Hematopoietic multipotent progenitor cell (in vitro differentiated cells): ENCODE measurements at regions not wholly inside any gene's neighbourhood (a gene's known extent, or its start where the extent isn't known, plus 50 kb on each side); places are given as distances from the start of the nearest gene placed in this dataset.

Experiments used
- DNase-seq, 3 donors: peaks; one replicate each; pipeline ENCODE4 v3.0.0-alpha.2; 2011 to 2015; ENCODE audit warnings: low read depth in 2 of 3, low spot score in 2 of 3

DNA sequence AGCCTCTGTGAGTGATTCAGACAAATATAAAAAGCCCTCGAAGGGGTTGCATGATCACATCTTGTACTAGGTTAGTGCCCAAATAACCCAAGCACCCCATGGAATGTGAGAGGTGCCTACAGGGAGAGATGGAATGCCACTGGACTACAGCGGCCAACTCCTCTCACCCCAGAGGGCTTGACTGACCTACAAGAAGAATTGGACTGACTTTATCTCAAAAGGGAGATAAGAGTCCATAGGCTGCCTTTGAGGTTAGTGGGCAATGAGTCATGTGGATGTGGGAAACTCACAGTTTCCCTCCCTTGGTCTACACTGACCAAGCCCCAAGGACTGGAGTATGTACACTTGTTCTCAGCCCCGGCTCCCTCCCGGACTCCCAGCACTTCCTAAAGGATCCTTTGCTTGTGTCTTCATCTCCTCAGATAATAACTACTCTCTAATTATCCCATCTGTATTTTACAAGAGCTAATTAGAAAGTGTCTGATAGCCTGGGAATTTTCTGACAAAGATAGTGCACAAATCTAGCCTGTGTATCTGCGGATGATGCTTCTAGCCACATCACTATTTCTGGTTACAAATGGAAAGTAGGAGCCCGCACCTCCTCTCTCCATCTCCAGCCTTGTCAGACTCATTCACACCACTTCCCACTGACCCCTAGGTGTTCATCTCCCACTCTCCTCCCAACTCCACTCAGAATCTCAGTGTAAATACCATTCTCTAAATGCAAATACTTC is 547.8 kb upstream of the TBL1XR1 start:
- DNase-seq, result no peak

GRCh38 chr3:177745607-177746005 is 548.3 kb upstream of the TBL1XR1 start:
- DNase-seq, result no peak

DNA sequence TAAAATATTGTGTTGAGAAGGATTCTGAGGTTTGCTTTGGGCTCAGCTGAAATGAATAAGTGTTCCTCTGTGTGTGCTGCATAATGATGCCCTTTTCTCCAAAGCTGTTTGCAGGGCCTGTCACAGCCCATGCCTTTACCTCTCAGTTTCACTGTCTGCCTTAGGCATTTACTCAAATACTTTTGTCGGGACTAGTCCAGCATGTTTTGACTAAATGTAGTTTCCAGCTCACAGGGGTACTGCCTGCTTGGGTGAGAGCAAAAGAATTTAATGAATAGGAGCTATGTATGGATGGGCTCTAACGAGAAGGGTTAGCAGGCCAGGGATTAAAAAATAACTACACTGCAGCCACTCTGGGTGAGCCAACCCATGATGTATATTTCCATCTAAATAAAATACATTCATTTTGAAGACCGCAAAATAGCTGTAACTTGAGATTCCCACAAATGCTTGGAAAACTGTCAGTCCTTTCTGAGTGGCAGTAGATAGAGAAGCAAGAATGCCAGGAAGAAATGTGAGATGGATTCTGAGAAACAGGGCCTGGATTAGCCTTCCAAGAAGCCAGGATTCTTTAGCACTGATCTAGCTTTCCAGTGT is 549.2 kb upstream of the TBL1XR1 start:
- no peak for DNase-seq

DNA sequence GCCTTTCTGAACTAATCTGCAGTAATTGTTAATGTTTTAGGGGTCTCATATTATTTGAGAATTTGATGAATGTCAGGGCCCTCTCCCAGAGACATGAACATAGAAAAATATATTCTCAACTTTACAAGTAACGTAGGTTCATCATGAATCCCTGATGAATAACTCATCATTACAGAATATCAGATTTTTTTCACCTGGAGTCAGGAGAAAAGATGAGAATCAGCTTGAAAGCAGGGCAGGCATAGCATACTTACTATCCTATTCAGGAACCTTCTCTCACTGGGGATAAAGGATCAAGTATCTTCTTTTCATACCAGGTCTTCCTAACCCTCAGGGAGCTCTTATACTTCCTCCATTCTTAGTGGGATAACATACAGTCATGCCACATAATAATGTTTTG is 552.6 kb upstream of the TBL1XR1 start:
- DNase-seq, result no peak

- DNase-seq, result no peak
Observed at GRCh38 chr3:177750436-177750835, 553.2 kb upstream of the TBL1XR1 start.

DNA sequence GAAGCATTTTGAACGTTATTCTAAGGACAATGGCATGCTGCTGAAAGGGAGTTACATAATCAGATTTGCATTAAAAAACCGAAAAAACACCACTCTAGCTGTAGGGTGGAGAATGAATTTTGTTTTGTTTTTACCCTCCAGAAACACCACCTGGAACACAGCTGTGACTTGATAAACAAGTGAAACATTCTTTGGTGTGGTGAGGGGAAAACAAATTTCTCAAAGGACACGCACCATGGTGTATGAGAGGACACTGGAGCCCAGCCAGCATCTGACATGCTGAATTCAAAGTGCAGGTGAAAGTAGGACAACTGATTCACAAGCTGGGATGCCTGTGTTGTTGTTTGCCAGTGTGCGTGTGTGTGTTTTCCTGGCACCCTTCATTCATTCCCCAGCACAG is 554.5 kb upstream of the TBL1XR1 start:
- no peak for DNase-seq

GRCh38 chr3:177752831-177753230 is 555.5 kb upstream of the TBL1XR1 start:
- no peak for DNase-seq

DNA sequence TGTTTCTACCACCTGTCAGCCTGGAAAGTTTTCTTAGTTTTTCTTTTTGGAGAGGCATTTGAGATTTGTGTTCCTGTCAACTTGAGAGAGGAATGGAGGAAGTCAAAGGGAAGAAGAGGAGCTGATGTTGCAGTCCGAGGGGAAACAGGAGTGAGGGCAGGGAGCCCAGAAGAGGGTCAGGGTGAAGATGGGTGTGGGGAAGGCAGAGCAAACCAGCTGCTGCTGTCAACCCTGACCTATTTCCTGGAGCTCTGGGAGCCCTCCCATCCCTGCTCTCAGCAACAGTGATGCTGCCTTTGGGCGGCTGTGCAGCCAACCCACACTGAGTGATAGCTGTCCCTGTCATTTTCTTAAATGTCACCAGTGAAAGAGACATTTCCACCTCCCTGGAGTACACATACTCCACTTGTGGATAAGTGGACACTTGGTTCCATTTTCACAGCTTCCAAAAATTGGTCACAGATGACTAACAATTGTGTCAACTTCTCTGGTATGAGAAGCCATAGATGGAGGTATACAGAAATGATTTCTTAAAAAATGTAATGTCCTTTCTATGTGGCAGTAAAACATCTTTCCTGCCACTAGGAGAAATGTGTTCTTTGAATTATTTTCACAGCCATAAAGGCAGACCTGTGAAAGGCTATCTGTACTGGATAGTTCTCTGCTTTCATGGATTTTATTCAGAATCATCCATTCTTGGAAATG is 556.3 kb upstream of the TBL1XR1 start:
- no peak for DNase-seq

GRCh38 chr3:177754508-177754921 is 557.2 kb upstream of the TBL1XR1 start:
- DNase-seq, result no peak

DNA sequence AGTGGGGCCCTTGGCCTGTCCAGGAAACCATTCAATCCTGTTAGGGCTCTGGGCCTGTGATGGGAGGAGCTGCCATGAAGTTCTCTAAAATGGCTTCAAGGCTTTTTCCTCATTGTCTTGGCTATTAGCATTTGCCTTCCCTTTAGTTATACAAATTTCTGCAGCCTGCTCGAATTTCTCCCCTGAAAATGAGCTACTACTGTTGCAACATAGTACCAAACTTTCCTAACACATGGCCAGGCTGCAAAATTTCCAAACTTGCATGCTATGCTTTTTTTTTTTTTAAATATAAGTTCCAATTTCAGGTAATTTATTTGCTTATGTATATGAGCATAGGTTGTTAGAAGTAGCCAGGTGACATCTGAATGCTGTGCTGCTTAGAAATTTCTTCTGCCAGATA is 560.8 kb upstream of the TBL1XR1 start:
- DNase-seq, result no peak

DNA sequence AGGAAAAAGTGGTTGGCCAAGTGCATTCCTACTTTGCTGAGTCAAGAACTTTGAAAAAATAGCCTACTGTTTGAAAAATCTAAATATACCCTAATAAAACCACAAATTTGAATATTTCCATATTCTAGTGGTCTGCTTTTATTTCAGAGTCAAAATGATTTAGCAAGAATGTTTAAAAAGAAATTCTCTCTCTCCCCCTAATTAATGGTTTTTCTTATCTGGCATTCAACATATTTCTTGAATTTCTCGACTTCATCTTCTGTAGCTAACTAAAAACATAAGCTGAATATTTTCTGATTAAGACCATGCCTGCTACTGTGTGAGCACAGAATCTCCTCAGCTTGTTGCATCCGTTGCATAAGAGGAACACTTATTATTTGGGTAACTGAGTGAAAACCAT is 563.5 kb upstream of the TBL1XR1 start:
- peak in 1 of 3 donors; percentile 5 for DNase-seq

- no peak for DNase-seq
Observed at GRCh38 chr3:177764377-177764912, 567.2 kb upstream of the TBL1XR1 start.

DNA sequence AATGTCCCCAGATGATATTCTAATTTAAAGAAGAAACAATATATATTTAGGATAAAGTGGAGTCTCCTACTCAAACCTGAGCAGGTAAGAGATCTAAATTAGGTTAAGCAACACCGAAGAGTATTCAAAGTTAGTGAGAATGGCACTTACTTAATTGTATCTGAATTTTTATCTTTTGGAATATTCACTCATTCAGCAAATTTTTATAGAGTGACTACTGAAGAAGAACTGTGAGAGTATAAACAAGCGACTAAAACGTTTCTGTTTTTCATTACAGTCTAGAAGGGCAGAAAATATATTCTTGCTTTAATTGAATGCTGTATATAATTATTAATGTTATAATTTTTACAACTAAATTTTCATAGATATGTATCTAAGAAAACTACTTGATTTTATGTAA is 567.7 kb upstream of the TBL1XR1 start:
- no peak for DNase-seq

- DNase-seq, result no peak
Observed at GRCh38 chr3:177770383-177771230, 573.3 kb upstream of the TBL1XR1 start.

GRCh38 chr3:177771780-177772179 is 574.5 kb upstream of the TBL1XR1 start:
- no peak for DNase-seq

DNA sequence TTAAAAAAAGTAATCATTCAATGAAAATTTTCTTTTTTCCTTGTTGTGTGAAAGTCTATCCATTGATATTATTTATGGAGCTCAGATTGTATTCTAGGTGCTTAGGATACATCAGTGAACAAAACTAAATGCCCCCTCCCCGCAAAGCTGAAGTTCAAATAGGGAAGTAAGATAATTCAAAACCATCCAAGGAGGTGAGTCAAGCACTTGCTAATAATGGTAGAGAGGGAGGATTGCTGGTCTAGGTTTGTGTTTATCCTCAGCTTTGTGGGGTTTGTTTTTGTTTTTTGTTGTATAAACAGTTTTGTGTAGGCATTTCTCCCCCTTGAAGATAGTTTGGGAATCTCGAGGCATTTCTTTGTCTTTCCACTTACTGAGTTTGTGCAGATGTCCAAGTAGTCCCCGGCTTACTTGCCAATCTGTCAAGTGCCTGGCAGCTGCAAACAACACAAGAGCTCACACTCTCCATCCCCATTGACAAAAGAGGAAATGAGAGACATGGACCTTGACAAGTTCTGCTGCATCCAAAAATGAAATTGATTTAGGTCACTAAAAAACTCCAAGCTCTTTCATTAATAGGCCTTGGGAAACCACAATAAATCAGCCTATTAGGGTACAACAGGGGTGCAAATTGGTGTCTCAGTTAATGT is 575.8 kb upstream of the TBL1XR1 start:
- DNase-seq, result no peak

- no peak for DNase-seq
Observed at GRCh38 chr3:177773717-177774116, 576.4 kb upstream of the TBL1XR1 start.

DNA sequence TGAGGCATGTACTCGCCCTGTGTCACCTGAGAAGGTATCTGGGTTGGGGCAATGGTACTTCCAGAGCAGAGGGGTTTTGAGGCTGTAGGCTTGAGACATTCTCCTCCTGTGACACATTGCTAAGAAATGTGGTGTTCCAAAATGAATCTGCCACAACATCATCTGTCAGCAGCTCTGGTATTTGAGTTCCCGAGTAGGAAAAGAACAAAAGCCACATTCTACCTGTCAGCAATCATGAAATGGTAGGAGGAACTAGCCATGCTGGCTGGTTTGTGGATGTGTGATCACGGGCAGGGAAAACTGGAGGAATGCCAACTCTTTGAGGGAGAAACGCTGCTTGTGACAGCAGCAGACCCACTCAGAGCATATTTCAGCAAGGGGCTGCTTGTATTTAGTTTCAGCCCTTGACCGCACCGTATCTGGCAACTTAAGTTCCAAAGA is 579.4 kb upstream of the TBL1XR1 start:
- no peak for DNase-seq

- peak in 1 of 3 donors; percentile 40 for DNase-seq
Observed at GRCh38 chr3:177777699-177778098, 580.4 kb upstream of the TBL1XR1 start.

GRCh38 chr3:177778633-177779032 is 581.4 kb upstream of the TBL1XR1 start:
- peak in 1 of 3 donors; percentile 19 for DNase-seq
